ENCODE measurements at regions not wholly inside any gene's neighbourhood (a gene's known extent, or its start where the extent isn't known, plus 50 kb on each side); places are given as distances from the start of the nearest gene placed in this dataset.

GRCh38 chr12:24600551-24600950, 348.4 kb downstream of the BCAT1 start:
- no peak for DNase-seq

DNA sequence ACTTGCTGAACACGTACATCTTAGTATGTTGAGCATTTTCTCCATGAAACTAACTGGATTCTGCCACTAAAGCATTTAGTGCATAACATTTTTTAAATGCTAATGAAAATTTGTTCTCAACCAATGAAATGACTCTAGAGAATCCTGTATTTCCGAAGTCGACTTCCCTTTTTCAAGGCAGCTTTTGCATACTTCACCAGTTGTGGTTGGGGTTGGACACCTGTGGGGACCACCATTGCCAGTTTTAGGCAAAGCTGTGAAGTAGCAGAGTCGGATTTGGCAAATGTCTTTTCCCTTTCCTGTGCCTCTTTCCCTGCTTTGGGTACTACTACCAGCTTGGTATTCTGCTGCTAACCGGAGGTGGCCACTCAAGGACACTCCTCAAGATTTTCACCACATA, 349.2 kb downstream of the BCAT1 start:
- no peak for DNase-seq

GRCh38 chr12:24597580-24597979, 351.3 kb downstream of the BCAT1 start:
- no peak for DNase-seq

DNA sequence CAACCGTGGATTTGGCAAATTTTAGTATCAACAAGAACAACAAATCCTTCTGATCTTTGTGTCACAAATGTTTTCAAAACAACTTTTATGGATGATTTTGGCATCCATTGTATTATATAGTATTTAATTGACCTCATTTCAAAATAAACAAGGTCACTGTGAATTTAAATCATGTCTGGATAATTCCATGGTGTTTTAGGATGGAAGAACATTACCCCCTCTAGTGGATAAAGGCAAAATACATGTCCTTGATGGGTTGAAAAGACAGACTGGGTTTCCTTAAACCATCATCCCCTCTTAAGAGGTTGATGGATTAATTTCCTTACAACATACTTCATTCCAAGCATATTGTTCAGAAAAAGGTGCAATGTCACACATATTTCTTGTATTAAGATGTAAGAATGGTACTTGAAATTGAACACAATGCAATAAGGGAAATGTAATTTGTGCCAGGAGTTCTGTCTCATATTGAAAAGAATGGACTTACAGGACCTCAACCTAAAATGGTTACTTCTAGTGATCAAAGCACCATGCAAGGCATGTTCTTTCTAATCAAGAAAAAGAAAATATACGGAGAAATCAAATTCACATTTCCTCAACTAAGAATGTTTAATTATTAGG, 352.0 kb downstream of the BCAT1 start:
- peak; percentile 60 for DNase-seq

GRCh38 chr12:24595652-24596235, 353.2 kb downstream of the BCAT1 start:
- no peak for DNase-seq

GRCh38 chr12:24591715-24592440, 357.0 kb downstream of the BCAT1 start:
- no peak for DNase-seq

GRCh38 chr12:24591079-24591626, 357.7 kb downstream of the BCAT1 start:
- no peak for DNase-seq

GRCh38 chr12:24586293-24586692, 362.6 kb downstream of the BCAT1 start:
- no peak for DNase-seq

DNA sequence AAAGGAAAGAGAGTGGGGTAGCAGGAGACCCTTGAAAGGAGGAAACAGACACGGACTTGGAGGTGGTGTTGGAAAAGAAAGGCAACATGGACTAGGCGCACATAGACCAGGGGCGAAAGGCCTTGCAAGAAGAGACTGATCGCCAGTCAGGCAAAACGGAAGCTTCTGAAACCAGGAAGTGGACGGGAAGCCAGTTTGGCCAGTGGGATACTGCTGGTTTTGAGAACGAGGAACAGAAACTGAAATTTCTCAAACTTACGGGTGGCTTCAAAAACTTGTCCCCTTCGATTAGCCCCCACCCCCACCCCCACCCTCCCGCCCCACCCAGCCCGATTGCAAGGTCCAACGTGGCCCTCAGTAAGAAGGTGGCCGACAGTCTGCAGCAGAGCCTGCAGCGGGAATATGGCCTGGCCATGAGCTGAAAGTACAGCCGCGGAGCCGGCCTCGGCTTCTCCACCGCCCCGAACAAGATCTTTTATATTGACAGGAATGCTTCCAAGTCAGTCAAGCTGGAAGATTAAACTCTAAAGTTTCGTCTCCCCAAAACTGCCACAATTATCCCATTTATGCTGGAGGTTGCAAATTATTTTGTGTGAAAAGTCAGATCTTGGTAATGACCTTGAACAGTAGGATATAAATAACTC, 364.7 kb downstream of the BCAT1 start:
- DNase-seq = no peak

GRCh38 chr12:24582954-24583601, 365.8 kb downstream of the BCAT1 start:
- DNase-seq = no peak

- no peak for DNase-seq
These were observed 374.4 kb downstream of the BCAT1 start for GRCh38 chr12:24574538-24574937.

DNA sequence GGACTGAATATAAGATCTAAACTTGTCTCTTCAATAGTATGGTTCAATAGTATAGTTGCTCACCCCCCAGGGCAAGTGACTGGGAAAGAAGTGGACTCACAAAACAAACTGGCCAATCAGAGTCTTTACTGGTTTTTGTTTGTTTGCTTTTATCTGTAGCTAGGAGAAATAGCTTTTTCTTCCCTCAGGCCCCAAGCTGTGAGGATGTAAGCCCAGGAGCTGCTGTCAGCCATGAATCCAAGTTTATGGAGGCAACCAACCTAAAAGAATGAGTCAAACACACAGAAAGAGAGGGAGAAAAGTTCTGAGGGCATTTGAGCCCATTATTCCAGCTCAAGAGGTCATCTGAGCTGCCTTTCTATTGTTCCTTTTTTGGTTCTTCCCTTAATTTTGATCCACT, 375.3 kb downstream of the BCAT1 start:
- DNase-seq = no peak

- DNase-seq = no peak
These were observed 383.6 kb downstream of the BCAT1 start for GRCh38 chr12:24565300-24565699.

GRCh38 chr12:24562771-24563431, 386.0 kb downstream of the BCAT1 start:
- DNase-seq = peak; percentile 20

DNA sequence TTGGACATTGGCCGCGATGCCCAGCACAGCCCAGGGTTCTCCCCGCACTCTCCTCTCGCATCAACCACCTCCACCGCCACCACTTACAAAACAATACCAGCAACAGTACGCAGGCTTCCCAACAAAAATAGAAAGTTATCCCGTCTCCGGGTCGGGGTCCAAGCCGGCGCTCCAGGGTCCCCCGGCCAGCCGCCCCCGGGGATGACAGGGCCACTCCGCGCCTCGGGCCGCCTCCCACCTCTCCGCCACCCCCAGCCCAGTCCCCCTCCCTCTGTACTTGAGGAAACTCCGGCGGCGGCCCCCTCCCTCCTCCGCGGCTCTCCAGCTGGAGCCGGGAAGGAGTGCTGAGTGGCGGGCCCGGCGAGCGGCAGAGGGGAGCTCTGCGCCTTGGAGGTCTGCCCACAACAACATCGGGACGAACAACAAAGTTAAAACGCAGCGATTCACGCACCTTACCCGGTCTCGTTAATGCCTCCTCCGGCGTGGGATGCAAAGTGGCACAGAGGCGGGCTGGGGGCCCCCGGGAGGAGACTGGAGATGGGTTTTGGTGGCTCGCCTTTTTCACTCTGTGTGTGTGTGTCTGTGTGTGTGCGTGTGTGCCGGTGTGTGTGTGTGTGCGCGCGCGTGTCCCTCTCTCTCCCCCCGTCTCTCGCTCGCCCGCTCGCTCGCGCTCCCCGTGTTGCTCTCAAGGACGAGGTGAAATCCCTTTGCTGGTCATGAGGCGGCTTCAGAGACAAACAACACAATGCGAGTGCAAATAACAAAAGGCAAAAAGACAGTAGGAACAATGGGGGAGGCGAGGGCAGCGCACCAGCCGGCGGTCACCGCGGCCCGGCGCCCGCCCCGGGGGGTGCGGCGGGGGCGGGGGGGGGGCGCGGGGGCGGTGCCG, 386.8 kb downstream of the BCAT1 start:
- peak; percentile 16 for DNase-seq

DNA sequence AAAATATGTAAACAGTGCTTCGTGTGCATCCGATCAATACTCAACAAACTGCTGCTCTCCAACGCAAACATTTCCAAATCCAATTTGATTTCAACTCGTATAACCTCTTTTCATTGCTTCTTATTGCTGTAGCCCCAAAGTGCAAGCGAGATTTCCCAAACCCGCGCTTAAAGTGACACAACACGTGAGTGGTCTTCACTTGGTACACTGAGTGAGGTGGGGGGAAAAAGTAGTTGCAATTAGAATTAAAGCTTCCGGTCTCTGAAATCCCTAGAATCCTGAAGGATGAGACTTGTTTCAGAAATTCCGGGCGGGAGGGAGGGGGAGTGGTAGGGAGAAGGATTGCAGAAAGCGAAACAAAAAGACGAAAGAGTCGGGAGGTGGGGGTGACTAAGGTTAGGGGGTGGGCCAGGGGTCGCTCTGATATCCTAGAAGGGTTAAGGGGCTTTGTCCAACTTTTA, 387.5 kb downstream of the BCAT1 start:
- no peak for DNase-seq

DNA sequence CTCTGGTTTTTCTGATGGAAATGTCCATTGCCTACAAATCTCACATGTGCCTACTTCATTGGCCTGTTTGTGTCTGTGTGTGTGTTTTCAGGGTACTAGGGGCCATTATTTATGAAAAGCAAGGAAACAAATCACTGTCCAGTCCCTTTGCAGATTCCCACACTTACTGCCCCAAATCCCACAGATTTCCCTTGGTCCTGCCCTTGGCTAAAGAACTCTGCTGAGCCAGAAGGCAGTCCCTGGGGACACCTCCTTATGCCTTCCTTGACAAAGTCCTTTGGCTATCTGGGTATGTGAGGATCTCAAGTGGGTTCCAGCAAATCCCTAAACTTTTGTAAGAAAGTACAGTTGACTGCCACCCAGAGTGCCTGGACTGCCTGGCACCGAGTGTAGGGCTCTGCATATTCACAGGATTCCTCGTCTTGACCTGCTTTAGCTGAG, 388.1 kb downstream of the BCAT1 start:
- DNase-seq = no peak

DNA sequence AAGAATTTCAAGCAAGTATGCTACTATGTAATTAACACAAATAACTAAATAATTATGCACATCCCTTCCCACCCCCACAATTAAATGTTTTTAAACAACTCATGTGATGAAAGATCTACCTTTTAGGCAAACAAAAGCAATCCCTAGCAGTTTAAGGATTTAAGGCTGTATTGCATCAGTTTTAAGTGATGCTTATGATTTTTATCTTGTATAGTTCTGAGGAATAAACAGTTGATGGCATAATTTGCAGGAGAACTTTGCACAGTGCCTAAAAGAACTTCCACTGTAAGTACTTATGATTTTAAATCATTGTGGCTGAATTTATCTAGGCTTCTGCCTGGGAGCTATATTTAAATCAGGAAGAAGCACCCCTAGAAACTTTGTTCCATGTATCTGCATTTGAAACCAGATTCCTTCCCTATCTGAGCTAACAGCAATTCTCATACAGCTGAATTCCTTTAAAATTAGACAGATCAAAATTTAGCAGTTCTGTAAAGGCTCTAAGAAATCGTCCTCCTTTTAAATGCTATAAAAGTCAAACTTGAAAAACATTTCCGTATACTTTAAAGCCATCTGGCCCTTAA, 388.6 kb downstream of the BCAT1 start:
- no peak for DNase-seq

- DNase-seq = no peak
These were observed 391.2 kb downstream of the BCAT1 start for GRCh38 chr12:24557738-24558137.

- no peak for DNase-seq
These were observed 393.2 kb downstream of the BCAT1 start for GRCh38 chr12:24555730-24556129.

Data from NCI-H1694 (cell line).